ENCODE measurements at regions not wholly inside any gene's neighbourhood (a gene's known extent, or its start where the extent isn't known, plus 50 kb on each side); places are given as distances from the start of the nearest gene placed in this dataset.

DNA sequence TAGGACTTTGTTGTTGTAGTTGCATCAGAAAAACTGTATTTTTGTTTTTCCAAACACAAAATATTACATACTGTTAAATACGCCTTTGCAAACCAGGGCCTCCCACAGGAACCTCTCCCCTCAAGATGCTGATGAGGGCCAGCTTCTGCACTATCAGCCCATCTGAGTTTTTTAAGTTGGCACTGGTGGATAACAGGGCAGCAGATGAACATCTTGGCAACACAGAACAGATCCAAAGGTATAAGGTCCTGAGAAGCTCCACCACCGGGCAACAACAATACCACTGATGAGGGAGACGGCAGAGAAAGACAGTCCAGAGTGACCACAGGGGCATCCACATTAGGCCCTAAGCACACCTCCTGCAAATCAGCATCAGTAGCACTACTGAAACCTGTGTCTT, 177.7 kb downstream of the DLL1 start:
- DNase-seq (ENCODE audit: low read depth), result no peak

GRCh38 chr6:170112583-170112860, 178.4 kb downstream of the DLL1 start:
- no peak for DNase-seq (ENCODE audit: low read depth)

DNA sequence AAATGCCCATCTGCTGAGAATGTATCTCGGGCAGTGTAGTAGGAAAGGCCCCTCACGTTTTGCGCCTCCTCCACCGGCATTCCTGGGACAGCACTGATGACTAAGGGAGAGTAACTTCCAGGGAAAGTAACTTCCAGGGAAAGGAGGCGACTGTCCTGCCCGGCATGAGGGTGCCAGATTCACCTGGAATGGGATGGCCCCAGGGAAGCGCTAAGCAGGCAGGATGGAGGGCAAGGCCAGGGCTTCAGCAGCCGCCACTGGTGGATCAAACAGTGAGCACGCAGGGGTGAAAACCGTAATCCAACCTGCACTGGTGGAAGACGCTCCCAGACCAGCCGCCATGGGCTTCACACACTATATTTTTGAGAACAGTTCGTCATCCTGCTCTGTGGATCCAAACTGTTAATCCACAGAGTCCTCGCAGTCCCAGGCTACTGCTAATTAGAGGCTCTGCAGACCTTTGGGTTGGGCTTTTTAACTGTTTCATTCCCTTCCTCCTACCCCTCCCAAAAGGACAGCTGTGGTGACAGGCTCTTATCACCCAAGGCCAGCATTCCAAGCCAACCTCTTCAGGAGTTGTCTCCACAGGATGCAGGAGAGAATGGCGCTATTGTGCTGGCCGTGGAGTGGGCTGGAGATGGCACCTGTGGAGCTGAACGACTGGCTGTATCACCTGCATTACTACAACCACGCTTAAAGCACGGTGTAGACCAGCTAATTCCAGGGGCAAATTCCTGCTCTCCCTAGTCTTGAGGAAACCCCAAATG, 178.9 kb downstream of the DLL1 start:
- no peak for DNase-seq (ENCODE audit: low read depth)

- no peak for DNase-seq (ENCODE audit: low read depth)
Observed at GRCh38 chr6:170111141-170111664, 179.7 kb downstream of the DLL1 start.

DNA sequence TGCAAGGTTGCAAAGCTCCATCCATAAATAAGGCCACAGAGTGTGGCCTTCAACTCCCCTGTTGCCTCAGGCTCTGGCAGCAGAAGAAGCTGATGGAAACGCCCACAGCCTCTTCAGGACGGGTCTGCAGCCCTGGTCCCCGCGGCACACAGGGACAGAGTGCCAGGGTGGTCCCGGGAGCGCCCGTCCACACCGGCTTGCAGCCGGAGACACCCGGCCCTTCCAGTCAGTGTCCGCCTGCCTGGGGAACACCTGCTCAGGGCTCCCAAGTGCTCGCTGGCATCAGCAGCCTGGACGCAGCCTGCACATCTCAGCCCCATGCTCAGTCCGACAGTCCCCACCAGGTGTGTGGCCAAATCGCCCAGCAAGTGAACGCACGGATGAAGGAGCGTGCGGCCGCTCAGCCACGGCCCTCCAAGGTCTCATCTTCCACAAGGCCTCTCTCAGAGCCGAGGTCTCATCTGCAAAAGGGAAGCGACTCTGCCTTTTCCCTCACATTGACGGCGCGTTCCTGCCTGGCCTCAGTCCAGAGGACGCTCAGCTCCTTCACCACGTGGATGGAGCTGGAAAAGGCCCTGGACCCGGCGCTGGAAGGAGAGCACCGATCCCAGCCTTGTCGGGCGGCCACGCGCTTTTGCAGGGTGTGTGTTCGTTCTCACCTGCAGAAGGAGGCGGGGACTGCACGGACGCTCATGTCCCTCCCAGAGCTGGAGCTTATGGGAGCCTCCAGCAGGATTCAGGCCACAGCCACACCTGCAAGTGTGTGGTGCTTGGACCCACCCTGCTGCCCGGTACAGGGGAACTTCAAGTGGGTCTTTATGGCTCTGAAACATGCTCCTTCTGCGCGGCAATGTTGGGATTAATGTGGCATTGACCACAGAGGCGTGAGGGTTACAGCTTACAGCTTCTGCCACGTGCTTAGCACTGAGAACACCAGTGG, 180.4 kb downstream of the DLL1 start:
- no peak for DNase-seq (ENCODE audit: low read depth)

GRCh38 chr6:170108890-170109587, 181.8 kb downstream of the DLL1 start:
- DNase-seq (ENCODE audit: low read depth), result no peak

DNA sequence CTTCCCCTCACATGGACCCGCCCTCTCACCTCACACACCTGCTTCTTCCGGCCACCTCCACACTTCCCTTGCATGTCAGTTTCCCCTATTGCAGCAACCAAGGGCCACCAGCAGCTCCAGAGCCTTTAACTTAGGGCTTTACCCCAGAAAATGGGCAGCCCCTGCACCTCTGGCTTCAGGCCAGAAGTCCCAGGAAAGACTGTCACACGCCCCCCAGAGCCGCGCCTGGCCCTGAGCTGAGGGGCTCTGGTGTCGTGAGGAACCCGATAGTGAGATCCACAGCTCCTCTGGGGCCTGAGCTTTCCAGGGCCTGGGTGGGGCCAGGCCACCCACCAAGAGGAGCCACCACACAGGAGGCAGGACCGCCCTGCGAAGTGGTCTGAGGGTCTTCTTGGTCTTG, 182.4 kb downstream of the DLL1 start:
- no peak for DNase-seq (ENCODE audit: low read depth)

DNA sequence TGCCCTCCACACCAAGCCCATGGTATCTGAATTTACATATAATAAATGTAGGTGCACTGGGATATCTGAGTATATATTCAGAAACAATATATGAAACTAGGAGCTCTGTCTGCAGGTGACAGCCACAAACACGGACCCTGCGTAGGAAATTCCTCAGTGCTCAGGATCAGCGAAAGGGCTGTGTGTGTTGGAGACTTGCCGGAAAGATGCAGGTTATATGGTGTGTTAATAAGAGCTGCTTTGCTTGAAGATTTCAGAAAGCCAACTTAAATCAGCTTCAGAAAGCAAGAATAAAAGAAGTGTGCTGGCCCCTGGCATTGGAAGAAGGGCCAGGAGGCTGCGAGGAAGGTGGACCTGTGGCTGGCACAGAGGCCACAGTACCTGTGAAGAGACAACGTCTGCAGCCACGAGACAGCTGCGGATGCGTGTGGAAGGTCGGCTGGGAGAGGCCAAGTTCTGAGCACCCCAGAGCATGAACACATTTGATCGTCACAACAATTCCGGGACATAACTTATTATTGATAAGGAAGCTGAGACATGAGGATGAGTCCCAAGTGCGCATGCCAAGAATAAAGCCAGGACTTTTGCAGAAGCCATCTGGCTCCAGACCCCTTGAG, 183.2 kb downstream of the DLL1 start:
- DNase-seq (ENCODE audit: low read depth), result no peak

- DNase-seq (ENCODE audit: low read depth), result no peak
Observed at GRCh38 chr6:170106906-170107525, 183.9 kb downstream of the DLL1 start.

- DNase-seq (ENCODE audit: low read depth), result no peak
Observed at GRCh38 chr6:170102582-170103481, 188.0 kb downstream of the DLL1 start.

DNA sequence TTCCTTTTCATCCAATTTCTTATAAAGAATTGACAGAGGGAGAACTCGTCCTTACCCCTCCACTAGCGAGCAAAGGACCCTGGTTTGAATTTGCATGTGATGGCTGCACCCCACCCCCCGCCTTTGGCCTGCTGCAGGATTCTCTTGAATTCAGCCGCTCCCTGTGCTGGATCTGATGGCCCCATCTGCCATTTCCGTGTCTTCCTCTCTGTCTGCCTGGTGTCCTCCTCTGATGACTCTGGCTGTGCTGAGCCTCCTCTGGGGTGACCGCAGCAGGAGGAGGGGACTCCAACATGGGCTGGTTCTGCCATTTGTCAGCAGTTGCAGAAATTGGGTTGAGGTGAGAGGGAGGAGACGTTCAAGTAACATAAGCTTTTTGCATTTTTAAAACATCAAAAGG, 188.8 kb downstream of the DLL1 start:
- DNase-seq (ENCODE audit: low read depth), result no peak

GRCh38 chr6:170101281-170102035, 189.4 kb downstream of the DLL1 start:
- no peak for DNase-seq (ENCODE audit: low read depth)

DNA sequence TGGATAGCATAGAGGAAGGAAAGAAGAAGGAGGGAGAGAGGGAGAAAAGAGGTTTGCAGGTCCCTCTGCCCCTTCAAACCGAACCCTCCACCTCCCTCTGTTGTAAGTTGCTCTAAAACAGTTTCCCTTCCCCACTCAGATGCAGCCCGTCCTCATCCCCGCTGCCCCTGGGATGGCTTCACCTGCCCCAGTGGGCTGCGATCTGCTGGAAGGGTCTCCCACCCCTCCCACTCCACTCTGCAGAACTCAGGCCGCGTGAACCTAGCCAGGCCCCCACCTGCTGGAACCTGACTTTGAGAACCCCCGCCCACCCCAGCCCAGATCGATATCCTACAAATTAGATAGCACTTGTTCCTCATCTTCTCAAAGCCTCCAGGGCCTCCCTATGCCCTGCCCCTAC, 190.8 kb downstream of the DLL1 start:
- no peak for DNase-seq (ENCODE audit: low read depth)

GRCh38 chr6:170099387-170099786, 191.5 kb downstream of the DLL1 start:
- no peak for DNase-seq (ENCODE audit: low read depth)

DNA sequence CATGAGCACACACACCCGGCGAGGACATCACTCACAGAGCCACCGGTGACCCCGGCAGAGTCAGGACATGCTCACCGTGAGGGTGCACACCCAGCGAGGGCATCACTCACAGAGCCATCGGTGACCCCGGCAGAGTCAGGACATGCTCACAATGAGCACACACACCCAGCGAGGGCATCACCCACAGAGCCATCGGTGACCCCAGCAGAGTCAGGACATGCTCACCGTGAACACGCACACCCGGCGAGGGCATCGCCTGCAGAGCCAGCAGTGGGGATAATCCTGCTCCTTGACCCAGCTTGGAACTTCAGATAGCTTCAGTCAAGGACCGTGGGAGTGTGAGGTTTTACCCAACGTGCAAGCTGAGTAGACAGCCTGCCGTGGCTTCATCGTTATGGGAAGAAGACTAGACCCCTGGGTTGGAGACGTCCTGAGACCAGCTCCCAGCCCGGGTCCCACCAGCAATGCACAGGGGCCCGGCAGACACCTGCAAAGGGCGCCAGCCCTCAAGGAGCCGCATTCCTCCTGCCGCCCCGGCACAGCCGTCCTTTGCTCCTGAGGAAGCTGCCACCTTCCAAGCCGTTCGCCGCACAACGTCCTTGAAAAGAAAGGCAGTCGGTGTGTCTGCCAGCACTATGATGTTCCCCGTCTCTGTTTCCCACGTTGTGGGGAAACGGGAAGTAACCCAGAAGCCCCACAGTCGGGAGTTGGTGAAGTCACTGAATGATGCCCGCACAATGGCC, 192.3 kb downstream of the DLL1 start:
- DNase-seq (ENCODE audit: low read depth), result no peak

- DNase-seq (ENCODE audit: low read depth), result no peak
Observed at GRCh38 chr6:170097505-170098427, 193.1 kb downstream of the DLL1 start.

DNA sequence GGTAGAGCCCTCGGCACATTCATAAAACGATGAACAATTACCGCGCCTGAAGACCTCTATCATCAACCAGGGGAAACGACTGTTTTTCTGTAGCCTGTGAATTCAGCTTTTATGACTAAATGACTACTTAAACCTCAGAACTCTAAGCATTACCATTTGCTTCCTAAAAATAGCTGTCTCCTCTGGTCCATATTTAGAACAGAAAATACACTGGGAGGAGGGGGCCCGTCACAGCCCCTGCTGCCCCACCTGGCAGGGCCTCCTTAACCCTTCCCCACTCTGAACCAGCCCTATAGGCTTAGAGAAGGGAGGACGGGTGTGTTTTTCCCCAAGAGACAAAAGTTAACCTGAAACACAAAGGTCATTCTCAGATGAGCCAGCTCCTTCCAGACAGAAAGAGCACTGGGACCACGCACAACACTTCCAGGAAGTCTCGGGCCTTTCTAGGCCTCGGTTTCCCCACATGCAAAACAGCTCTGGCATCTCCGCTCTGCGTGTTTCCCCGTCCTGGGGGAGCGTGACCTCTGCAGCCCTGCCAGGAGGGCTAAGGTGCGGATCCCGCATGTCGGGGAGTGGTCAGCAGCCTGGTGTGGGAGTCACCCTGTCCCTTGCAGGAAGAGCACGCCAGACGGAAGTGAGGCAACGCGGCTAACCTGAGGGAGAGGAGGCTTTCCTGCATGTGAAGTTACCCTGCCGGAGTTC, 193.9 kb downstream of the DLL1 start:
- no peak for DNase-seq (ENCODE audit: low read depth)

All from GM04503 (cell line).